ENCODE measurements at regions not wholly inside any gene's neighbourhood (a gene's known extent, or its start where the extent isn't known, plus 50 kb on each side); places are given as distances from the start of the nearest gene placed in this dataset.

- Histone ChIP-seq H3K4me1 (no peaks in the 10 kb centered on the region), H3K9me3 (no peaks in the 10 kb centered on the region), H3K4me3 (no peak overlapping the region), H3K27ac (no peak overlapping the region), H3K27me3 (no peaks in the 10 kb centered on the region), H3K36me3 (ENCODE audit: low read depth, missing control alignments) (no peaks in the 10 kb centered on the region)
- intact Hi-C loops (cut with DNase I; ENCODE audit: low total_unique reads): no loop called here
- no peak for TF ChIP-seq POLR2A (IDR thresholded peaks at IDR 0.05)
- no peak for TF ChIP-seq CTCF (IDR thresholded peaks at IDR 0.05)
- no peak for DNase-seq
- WGBS, 2 donors: 97 to 100% methylated on average over 1 of the region's 1 CpG
Observed at GRCh38 chr6:104414723-104415122, 445.0 kb downstream of the HACE1 start.

- DNase-seq: no peak
- Histone ChIP-seq H3K4me1 (no peaks in the 10 kb centered on the region), H3K36me3 (ENCODE audit: low read depth, missing control alignments) (no peaks in the 10 kb centered on the region), H3K27ac (no peak overlapping the region), H3K27me3 (no peaks in the 10 kb centered on the region), H3K4me3 (no peak overlapping the region), H3K9me3 (no peaks in the 10 kb centered on the region)
- WGBS, 2 donors: 75 to 76% methylated on average over 3 of the region's 3 CpGs
- intact Hi-C loops (cut with DNase I; ENCODE audit: low total_unique reads): no loop called here
- TF ChIP-seq CTCF (IDR thresholded peaks at IDR 0.05): no peak
- no peak for TF ChIP-seq POLR2A (IDR thresholded peaks at IDR 0.05)
Observed at GRCh38 chr6:104413767-104414166, 446.0 kb downstream of the HACE1 start.

- Histone ChIP-seq H3K4me1 (no peaks in the 10 kb centered on the region), H3K4me3 (no peak overlapping the region), H3K27ac (no peak overlapping the region), H3K9me3 (no peaks in the 10 kb centered on the region), H3K36me3 (ENCODE audit: low read depth, missing control alignments) (no peaks in the 10 kb centered on the region), H3K27me3 (no peaks in the 10 kb centered on the region)
- DNase-seq: no peak
- intact Hi-C loops (cut with DNase I; ENCODE audit: low total_unique reads): no loop called here
- 67 to 84% methylated on average over 6 of the region's 6 CpGs for WGBS, 2 donors
- no peak for TF ChIP-seq POLR2A (IDR thresholded peaks at IDR 0.05)
Observed at GRCh38 chr6:104411302-104411701, 448.4 kb downstream of the HACE1 start.

- H3K9me3 ChIP-seq: no peaks in the 10 kb centered on the region
- H3K4me3 ChIP-seq: no peak overlapping the region
- no peak overlapping the region for H3K27ac ChIP-seq
- intact Hi-C loops (cut with DNase I; ENCODE audit: low total_unique reads): no loop called here
- TF ChIP-seq CTCF (IDR thresholded peaks at IDR 0.05): no peak
- TF ChIP-seq POLR2A (IDR thresholded peaks at IDR 0.05): no peak
- DNase-seq: no peak
- H3K36me3 ChIP-seq (ENCODE audit: low read depth, missing control alignments): no peaks in the 10 kb centered on the region
- H3K27me3 ChIP-seq: no peaks in the 10 kb centered on the region
- no peaks in the 10 kb centered on the region for H3K4me1 ChIP-seq
Observed at GRCh38 chr6:104409913-104410312, 449.8 kb downstream of the HACE1 start.

- H3K4me1 ChIP-seq: no peaks in the 10 kb centered on the region
- WGBS, 2 donors: 77 to 82% methylated on average over 3 of the region's 3 CpGs
- no peak overlapping the region for H3K27ac ChIP-seq
- no peaks in the 10 kb centered on the region for H3K27me3 ChIP-seq
- intact Hi-C loops (cut with DNase I; ENCODE audit: low total_unique reads): no loop called here
- no peak overlapping the region for H3K4me3 ChIP-seq
- no peaks in the 10 kb centered on the region for H3K36me3 ChIP-seq (ENCODE audit: low read depth, missing control alignments)
- DNase-seq: no peak
- no peak for TF ChIP-seq POLR2A (IDR thresholded peaks at IDR 0.05)
- TF ChIP-seq CTCF (IDR thresholded peaks at IDR 0.05): no peak
- no peaks in the 10 kb centered on the region for H3K9me3 ChIP-seq
Observed at GRCh38 chr6:104407957-104408356, 451.8 kb downstream of the HACE1 start.

Data from testis (tissue), 2 donors.